Naive thymus-derived CD4-positive, alpha-beta T cell (primary cell): ENCODE measurements at regions not wholly inside any gene's neighbourhood (a gene's known extent, or its start where the extent isn't known, plus 50 kb on each side); places are given as distances from the start of the nearest gene placed in this dataset.
"Not testable (repeated sequence)": the region's sequence is repeated elsewhere in the genome, so short reads cannot be mapped to it uniquely, and the experiment has no call there.

ENCODE experiments used
- ATAC-seq: fragments of 150-1000 bp; cut with Tn5 transposase; 2 replicates; pipeline ENCODE4 v1.10.0; 2021; ENCODE audit warnings: mild to moderate bottlenecking, moderate library complexity
- CTCF ChIA-PET: fragments of 350-600 bp; sonication (Branson Sonifier 250); formaldehyde crosslinking; loops from one replicate; lab custom pipeline; 2021; ENCODE audit warnings: antibody characterized with exemption; lab: Charles Lee
- POLR2A ChIA-PET: fragments of 350-600 bp; sonication (Branson Sonifier 250); formaldehyde crosslinking; loops from one replicate; lab custom pipeline; 2021; ENCODE audit warnings: antibody characterized with exemption, inconsistent platforms; lab: Charles Lee
- DNase-seq, 9 donors: peaks; one replicate each; pipeline versions ENCODE4 v3.0.0 to v3.0.0-alpha.2; 2020 to 2022; ENCODE audit warnings: mixed read lengths in 1 of 9
- H3K27ac ChIP-seq: one replicate; pipeline ENCODE4 v1.7.0; 2013; ENCODE audit warnings: mild to moderate bottlenecking, low read depth, low read length, moderate library complexity
- H3K27me3 ChIP-seq, 2 donors: one replicate each; pipeline ENCODE4 v1.7.0; 2013; ENCODE audit warnings: low read length in 2 of 2, mild to moderate bottlenecking in 2 of 2, moderate library complexity in 2 of 2; ENCODE audit not compliant: control insufficient read depth in 2 of 2, insufficient read depth in 2 of 2
- H3K36me3 ChIP-seq, 3 experiments: 1 replicate in 2 of 3; 2 replicates in 1 of 3; pipeline ENCODE4 v1.7.0; 2013; ENCODE audit warnings: low read length in 3 of 3, mild to moderate bottlenecking in 3 of 3, moderate library complexity in 1 of 3; ENCODE audit not compliant: insufficient read depth in 3 of 3, control insufficient read depth in 2 of 3
- H3K4me1 ChIP-seq, 2 donors: one replicate each; pipeline ENCODE4 v1.7.0; 2013; ENCODE audit warnings: low read length in 2 of 2, mild to moderate bottlenecking in 2 of 2, moderate library complexity in 1 of 2; ENCODE audit not compliant: control insufficient read depth in 2 of 2, insufficient read depth in 2 of 2
- H3K4me3 ChIP-seq: 2 replicates; pipeline ENCODE4 v1.7.0; 2013; ENCODE audit warnings: mild to moderate bottlenecking, low read length
- H3K9me3 ChIP-seq, 3 experiments: 1 replicate in 2 of 3; 2 replicates in 1 of 3; pipeline ENCODE4 v1.7.0; 2013; ENCODE audit warnings: low read length in 3 of 3; ENCODE audit not compliant: control insufficient read depth in 2 of 3
- H3K27ac Mint-ChIP-seq, 9 donors: one replicate each; pipeline ENCODE4 v1.8.0; 2020 to 2022; ENCODE audit warnings: mixed read lengths in 9 of 9, mild to moderate bottlenecking in 8 of 9, moderate library complexity in 5 of 9, inconsistent platforms in 2 of 9
- H3K27me3 Mint-ChIP-seq, 5 donors: one replicate each; pipeline ENCODE4 v1.8.0; 2021 to 2022; ENCODE audit warnings: mixed read lengths in 5 of 5, mild to moderate bottlenecking in 1 of 5
- H3K36me3 Mint-ChIP-seq, 5 donors: one replicate each; pipeline ENCODE4 v1.8.0; 2020 to 2022; ENCODE audit warnings: mixed read lengths in 5 of 5, mild to moderate bottlenecking in 3 of 5, inconsistent platforms in 1 of 5
- H3K4me1 Mint-ChIP-seq, 7 donors: one replicate each; pipeline ENCODE4 v1.8.0; 2020 to 2022; ENCODE audit warnings: mixed read lengths in 7 of 7, mild to moderate bottlenecking in 3 of 7, inconsistent platforms in 1 of 7
- H3K4me3 Mint-ChIP-seq, 10 donors: one replicate each; pipeline ENCODE4 v1.8.0; 2020 to 2022; ENCODE audit warnings: mild to moderate bottlenecking in 10 of 10, mixed read lengths in 10 of 10, moderate library complexity in 6 of 10, inconsistent platforms in 2 of 10
- H3K9me3 Mint-ChIP-seq, 11 donors: one replicate each; pipeline ENCODE4 v1.8.0; 2020 to 2022; ENCODE audit warnings: mixed read lengths in 11 of 11, mild to moderate bottlenecking in 4 of 11, inconsistent platforms in 1 of 11, moderate library complexity in 1 of 11
- intact Hi-C, 2 donors: fragments of 100-400 bp; cut with micrococcal nuclease; formaldehyde crosslinking; loops; one replicate each; pipeline ENCODE4 v1.15.1; 2023

DNA sequence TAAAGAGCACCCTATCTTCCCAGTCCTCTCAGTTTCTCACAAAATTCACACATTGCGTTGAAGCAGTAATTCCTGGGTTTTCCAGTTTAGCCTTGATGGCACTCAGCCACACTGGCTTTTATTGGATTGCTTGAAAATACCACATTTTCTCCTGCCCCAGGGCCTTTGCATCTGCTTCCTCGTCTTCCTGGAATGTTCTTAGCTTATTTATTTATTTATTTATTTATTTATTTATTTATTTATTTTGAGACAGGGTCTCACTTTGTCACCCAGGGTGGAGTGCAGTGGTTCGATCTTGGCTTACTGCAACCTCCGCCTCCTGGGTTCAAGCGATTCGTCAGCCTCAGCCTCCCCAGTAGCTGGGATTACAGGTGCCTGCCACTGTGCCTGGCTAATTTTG is 680.0 kb upstream of the SALL1 start:
- H3K9me3 ChIP-seq, H3K36me3 ChIP-seq, H3K4me3 Mint-ChIP-seq, H3K27me3 Mint-ChIP-seq, POLR2A ChIA-PET, H3K36me3 Mint-ChIP-seq, H3K4me1 Mint-ChIP-seq, H3K27me3 ChIP-seq, H3K4me3 ChIP-seq, H3K27ac Mint-ChIP-seq, CTCF ChIA-PET, DNase-seq, H3K4me1 ChIP-seq, ATAC-seq, H3K27ac ChIP-seq, intact Hi-C loops: not testable (repeated sequence)
- H3K9me3 Mint-ChIP-seq: peaks cover 0 to 19% (median 4%) of the 10 kb centered on the region in 11 donors

DNA sequence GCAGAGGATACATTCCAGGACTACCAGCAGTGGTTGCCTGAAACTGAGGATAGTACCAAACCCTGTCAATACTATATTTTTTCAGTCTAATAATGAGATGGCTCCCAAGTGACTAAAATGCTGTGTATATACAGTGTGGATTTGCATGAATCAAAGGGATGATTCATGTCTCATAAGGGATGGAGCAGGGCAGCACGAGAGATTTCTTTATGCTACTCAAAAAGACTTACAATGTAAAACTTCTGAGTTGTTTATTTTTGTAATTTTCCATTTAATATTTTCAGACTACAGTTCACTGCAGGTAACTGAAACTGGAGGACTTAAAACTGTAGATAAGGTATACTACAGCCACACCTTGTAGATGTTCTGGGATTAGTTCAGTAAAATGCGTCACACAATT is 674.7 kb upstream of the SALL1 start:
- CTCF ChIA-PET: interaction anchor here (0.6 kb wide), 1 partner anchor 64 kb away, joined by 3 read pairs; no protein-coding TSS in a partner anchor
- Histone ChIP-seq H3K4me3 (no peak overlapping the region), H3K9me3 (no peaks in the 10 kb centered on the region), H3K4me1 (no peaks in the 10 kb centered on the region), H3K36me3 (no peaks in the 10 kb centered on the region), H3K27ac (no peak overlapping the region), H3K27me3 (no peaks in the 10 kb centered on the region)
- intact Hi-C loops: no loop called here
- DNase-seq: no peak
- Mint-ChIP-seq H3K27ac (no peak overlapping the region), H3K36me3 (no peaks in the 10 kb centered on the region), H3K9me3 (peaks cover 0 to 10% (median 2%) of the 10 kb centered on the region in 11 donors), H3K27me3 (no peaks in the 10 kb centered on the region), H3K4me1 (no peaks in the 10 kb centered on the region), H3K4me3 (no peak overlapping the region)
- ATAC-seq: no peak
- POLR2A ChIA-PET: no interaction called here

GRCh38 chr16:51822471-51822870 is 671.4 kb upstream of the SALL1 start:
- CTCF ChIA-PET: no interaction called here
- H3K27me3 Mint-ChIP-seq: no peaks in the 10 kb centered on the region

GRCh38 chr16:51821527-51821926 is 670.5 kb upstream of the SALL1 start:
- Mint-ChIP-seq H3K4me1 (no peaks in the 10 kb centered on the region), H3K9me3 (peaks cover 0 to 7% (median 3%) of the 10 kb centered on the region in 11 donors), H3K36me3 (no peaks in the 10 kb centered on the region), H3K27me3 (no peaks in the 10 kb centered on the region), H3K4me3 (no peak overlapping the region), H3K27ac (no peak overlapping the region)
- Histone ChIP-seq H3K27me3 (no peaks in the 10 kb centered on the region), H3K4me1 (no peaks in the 10 kb centered on the region), H3K4me3 (no peak overlapping the region), H3K9me3 (no peaks in the 10 kb centered on the region), H3K36me3 (no peaks in the 10 kb centered on the region), H3K27ac (no peak overlapping the region)
- ATAC-seq (no peak), DNase-seq (no peak)
- POLR2A ChIA-PET: no interaction called here
- CTCF ChIA-PET: no interaction called here
- intact Hi-C loops: no loop called here

More at GRCh38 chr16:51822471-51822870, 671.4 kb upstream of the SALL1 start:
- H3K4me3 ChIP-seq: no peak overlapping the region
- Mint-ChIP-seq H3K27ac (no peak overlapping the region), H3K9me3 (peaks cover 0 to 7% (median 3%) of the 10 kb centered on the region in 11 donors), H3K4me3 (no peak overlapping the region), H3K36me3 (no peaks in the 10 kb centered on the region), H3K4me1 (no peaks in the 10 kb centered on the region)
- intact Hi-C loops: no loop called here
- H3K4me1 ChIP-seq: no peaks in the 10 kb centered on the region
- no peak overlapping the region for H3K27ac ChIP-seq
- no peaks in the 10 kb centered on the region for H3K9me3 ChIP-seq
- no peaks in the 10 kb centered on the region for H3K27me3 ChIP-seq
- no peaks in the 10 kb centered on the region for H3K36me3 ChIP-seq
- ATAC-seq (no peak), DNase-seq (no peak)
- POLR2A ChIA-PET: no interaction called here

DNA sequence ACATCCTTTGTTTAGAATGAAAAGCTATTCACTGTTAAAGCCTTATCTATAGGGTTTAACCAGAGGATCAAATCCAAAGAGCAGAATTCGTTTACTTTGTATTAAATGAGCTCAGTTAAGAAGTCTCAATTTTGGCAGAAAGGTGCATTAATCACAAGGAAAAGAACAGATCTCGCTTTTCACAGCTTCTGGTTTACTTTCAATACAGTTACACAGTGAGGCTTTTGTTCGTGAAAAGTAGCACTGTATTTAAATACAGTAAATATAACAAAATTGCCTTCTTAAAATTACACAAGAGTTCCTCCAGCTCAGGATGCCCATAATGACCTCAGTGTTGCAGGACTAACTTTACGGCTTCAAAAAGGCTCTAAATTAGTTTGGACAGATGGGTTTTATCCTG is 669.1 kb upstream of the SALL1 start:
- no peak overlapping the region for H3K27ac Mint-ChIP-seq
- Histone ChIP-seq H3K27me3 (no peaks in the 10 kb centered on the region), H3K27ac (no peak overlapping the region), H3K4me1 (no peaks in the 10 kb centered on the region), H3K9me3 (no peaks in the 10 kb centered on the region), H3K4me3 (no peak overlapping the region), H3K36me3 (no peaks in the 10 kb centered on the region)
- no peaks in the 10 kb centered on the region for H3K4me1 Mint-ChIP-seq
- no peak overlapping the region for H3K4me3 Mint-ChIP-seq
- POLR2A ChIA-PET: no interaction called here
- CTCF ChIA-PET: no interaction called here
- peaks cover 0 to 7% (median 3%) of the 10 kb centered on the region in 11 donors for H3K9me3 Mint-ChIP-seq
- no peaks in the 10 kb centered on the region for H3K36me3 Mint-ChIP-seq
- H3K27me3 Mint-ChIP-seq: no peaks in the 10 kb centered on the region
- intact Hi-C loops: no loop called here
- DNase-seq (no peak), ATAC-seq (no peak)

GRCh38 chr16:51818342-51818944 is 667.4 kb upstream of the SALL1 start:
- no peaks in the 10 kb centered on the region for H3K9me3 ChIP-seq
- H3K27ac ChIP-seq: no peak overlapping the region
- ChIA-PET POLR2A (no interaction called here), CTCF (interaction anchor here (1.0 kb wide), 1 partner anchor 10 kb away, joined by 3 read pairs; no protein-coding TSS in a partner anchor)
- H3K4me3 ChIP-seq: no peak overlapping the region
- H3K27me3 ChIP-seq: no peaks in the 10 kb centered on the region
- Mint-ChIP-seq H3K4me3 (no peak overlapping the region), H3K36me3 (no peaks in the 10 kb centered on the region), H3K9me3 (peaks cover 0 to 10% (median 6%) of the 10 kb centered on the region in 11 donors), H3K4me1 (no peaks in the 10 kb centered on the region), H3K27ac (no peak overlapping the region), H3K27me3 (no peaks in the 10 kb centered on the region)
- intact Hi-C loops: no loop called here
- no peaks in the 10 kb centered on the region for H3K4me1 ChIP-seq
- DNase-seq (no peak), ATAC-seq (no peak)
- H3K36me3 ChIP-seq: no peaks in the 10 kb centered on the region

- no peak overlapping the region for H3K27ac ChIP-seq
- CTCF ChIA-PET: no interaction called here
- ATAC-seq (no peak), DNase-seq (no peak)
- no peaks in the 10 kb centered on the region for H3K4me1 Mint-ChIP-seq
- POLR2A ChIA-PET: no interaction called here
- H3K9me3 ChIP-seq: no peaks in the 10 kb centered on the region
- H3K4me3 Mint-ChIP-seq: no peak overlapping the region
- intact Hi-C loops: no loop called here
- H3K4me3 ChIP-seq: no peak overlapping the region
- H3K27me3 Mint-ChIP-seq: no peaks in the 10 kb centered on the region
- H3K27me3 ChIP-seq: no peaks in the 10 kb centered on the region
- H3K36me3 Mint-ChIP-seq: no peaks in the 10 kb centered on the region
- H3K27ac Mint-ChIP-seq: no peak overlapping the region
- H3K9me3 Mint-ChIP-seq: peaks cover 0 to 12% (median 10%) of the 10 kb centered on the region in 11 donors
- no peaks in the 10 kb centered on the region for H3K4me1 ChIP-seq
- H3K36me3 ChIP-seq: no peaks in the 10 kb centered on the region
Measured at GRCh38 chr16:51816929-51817328, 665.9 kb upstream of the SALL1 start.
